Right atrium auricular region (tissue), 2 donors: ENCODE measurements at regions not wholly inside any gene's neighbourhood (a gene's known extent, or its start where the extent isn't known, plus 50 kb on each side); places are given as distances from the start of the nearest gene placed in this dataset.

Experiments
- DNase-seq: peaks from one replicate; pipeline ENCODE4 v3.0.0-alpha.2; 2019; ENCODE audit warnings: low spot score
- H3K27ac ChIP-seq, 2 donors: fragments of 200-600 bp; sonication (generic); 1 replicate in 1 of 2; 2 replicates in 1 of 2; pipeline ENCODE4 v1.5.1; 2016 to 2019
- H3K27me3 ChIP-seq, 2 donors: fragments of 200-600 bp; sonication (generic); one replicate each; pipeline versions ENCODE4 v1.5.1 to v1.6.0; 2017 to 2019
- H3K36me3 ChIP-seq: fragments of 200-600 bp; sonication (generic); one replicate; pipeline ENCODE4 v1.5.1; 2016
- H3K4me1 ChIP-seq, 2 donors: fragments of 200-600 bp; sonication (generic); one replicate each; pipeline versions ENCODE4 v1.5.1 to v1.6.0; 2017 to 2019
- H3K4me3 ChIP-seq, 2 donors: fragments of 200-600 bp; sonication (generic); 1 replicate in 1 of 2; 2 replicates in 1 of 2; pipeline ENCODE4 v1.5.1; 2017 to 2019; ENCODE audit warnings: mild to moderate bottlenecking in 1 of 2, moderate library complexity in 1 of 2
- H3K9me3 ChIP-seq, 2 donors: fragments of 200-600 bp; sonication (generic); one replicate each; pipeline ENCODE4 v1.5.1; 2019
- TF ChIP-seq, protein P1 (sequence below), 2 donors: fragments of 200-600 bp; sonication (generic); IDR thresholded peaks; one replicate each; pipeline ENCODE4 v1.5.1; 2019; ENCODE audit warnings: antibody characterized with exemption in 2 of 2

DNA sequence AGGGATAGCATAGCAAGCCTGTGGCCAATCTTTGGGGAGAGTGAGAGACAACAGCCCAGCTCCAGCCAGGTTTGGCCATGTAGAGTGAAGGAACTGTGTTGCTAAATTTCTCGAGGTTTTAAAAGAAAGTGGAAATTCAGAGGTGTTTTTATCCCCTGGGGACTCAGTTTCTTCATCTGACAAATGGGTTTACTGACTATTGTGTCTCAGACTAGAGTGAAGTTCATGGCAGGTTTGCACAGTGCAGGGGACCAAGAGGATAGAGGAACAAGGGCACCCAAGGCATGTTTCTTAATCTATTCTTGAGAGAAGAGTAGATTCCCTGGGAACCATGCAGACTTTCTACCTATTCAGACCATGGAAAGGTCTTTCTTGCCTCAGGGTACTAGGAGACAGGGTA, 555.8 kb upstream of the C16orf82 start:
- no peak for DNase-seq
- TF ChIP-seq, protein P1, sequence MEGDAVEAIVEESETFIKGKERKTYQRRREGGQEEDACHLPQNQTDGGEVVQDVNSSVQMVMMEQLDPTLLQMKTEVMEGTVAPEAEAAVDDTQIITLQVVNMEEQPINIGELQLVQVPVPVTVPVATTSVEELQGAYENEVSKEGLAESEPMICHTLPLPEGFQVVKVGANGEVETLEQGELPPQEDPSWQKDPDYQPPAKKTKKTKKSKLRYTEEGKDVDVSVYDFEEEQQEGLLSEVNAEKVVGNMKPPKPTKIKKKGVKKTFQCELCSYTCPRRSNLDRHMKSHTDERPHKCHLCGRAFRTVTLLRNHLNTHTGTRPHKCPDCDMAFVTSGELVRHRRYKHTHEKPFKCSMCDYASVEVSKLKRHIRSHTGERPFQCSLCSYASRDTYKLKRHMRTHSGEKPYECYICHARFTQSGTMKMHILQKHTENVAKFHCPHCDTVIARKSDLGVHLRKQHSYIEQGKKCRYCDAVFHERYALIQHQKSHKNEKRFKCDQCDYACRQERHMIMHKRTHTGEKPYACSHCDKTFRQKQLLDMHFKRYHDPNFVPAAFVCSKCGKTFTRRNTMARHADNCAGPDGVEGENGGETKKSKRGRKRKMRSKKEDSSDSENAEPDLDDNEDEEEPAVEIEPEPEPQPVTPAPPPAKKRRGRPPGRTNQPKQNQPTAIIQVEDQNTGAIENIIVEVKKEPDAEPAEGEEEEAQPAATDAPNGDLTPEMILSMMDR (IDR thresholded peaks at IDR 0.05), result no peak

DNA sequence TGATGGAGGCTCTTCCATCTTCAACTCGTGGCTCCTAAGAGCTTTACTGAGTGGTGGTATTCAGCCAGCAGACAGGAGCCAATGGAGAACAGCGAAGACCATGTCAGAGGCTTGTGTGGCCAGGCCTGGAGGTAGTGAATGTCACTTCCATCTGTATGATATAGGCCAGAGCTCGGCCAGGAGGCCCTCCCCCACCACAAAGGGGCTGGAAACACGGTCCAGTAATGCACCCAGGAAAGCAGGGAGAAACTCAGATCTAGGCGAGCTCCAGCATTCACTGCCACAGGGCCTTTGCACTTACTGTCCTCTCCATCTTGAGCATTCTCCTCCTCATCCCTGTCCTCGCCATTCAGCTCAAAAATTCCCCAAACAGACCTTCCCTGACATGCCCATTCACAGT, 555.3 kb upstream of the C16orf82 start:
- DNase-seq, result no peak
- Histone ChIP-seq H3K27me3 (no peaks in the 10 kb centered on the region), H3K27ac (no peak overlapping the region), H3K9me3 (no peaks in the 10 kb centered on the region), H3K4me1 (no peaks in the 10 kb centered on the region), H3K4me3 (no peak overlapping the region), H3K36me3 (no peaks in the 10 kb centered on the region)
- TF ChIP-seq, protein P1 (IDR thresholded peaks at IDR 0.05), result no peak

More for the DNA sequence above, 555.8 kb upstream of the C16orf82 start:
- Histone ChIP-seq H3K36me3 (no peaks in the 10 kb centered on the region), H3K4me3 (no peak overlapping the region), H3K27ac (no peak overlapping the region), H3K9me3 (no peaks in the 10 kb centered on the region), H3K4me1 (no peaks in the 10 kb centered on the region), H3K27me3 (no peaks in the 10 kb centered on the region)

DNA sequence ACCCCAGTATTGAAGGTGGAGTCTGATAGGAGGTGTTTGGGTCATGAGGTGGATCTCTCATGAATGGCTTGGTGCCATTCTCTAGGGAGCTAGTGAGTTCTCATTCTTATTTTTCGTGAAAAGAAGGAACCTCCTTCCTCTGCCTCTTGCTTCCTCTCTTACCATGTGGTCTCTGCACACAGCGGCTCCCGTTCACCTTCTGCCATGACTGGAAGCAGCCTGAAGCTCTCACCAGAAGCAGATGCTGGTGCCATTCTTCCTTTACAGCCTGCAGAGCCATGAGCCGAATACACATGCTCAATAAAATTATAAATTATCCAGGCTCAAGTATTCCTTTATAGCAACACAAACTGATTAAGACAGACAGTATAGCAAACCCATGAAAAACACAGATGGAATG, 545.1 kb upstream of the C16orf82 start:
- Histone ChIP-seq H3K27me3 (no peaks in the 10 kb centered on the region), H3K9me3 (no peaks in the 10 kb centered on the region), H3K4me1 (no peaks in the 10 kb centered on the region), H3K27ac (no peak overlapping the region), H3K36me3 (no peaks in the 10 kb centered on the region), H3K4me3 (no peak overlapping the region)
- TF ChIP-seq, protein P1 (IDR thresholded peaks at IDR 0.05), result no peak
- DNase-seq, result no peak

DNA sequence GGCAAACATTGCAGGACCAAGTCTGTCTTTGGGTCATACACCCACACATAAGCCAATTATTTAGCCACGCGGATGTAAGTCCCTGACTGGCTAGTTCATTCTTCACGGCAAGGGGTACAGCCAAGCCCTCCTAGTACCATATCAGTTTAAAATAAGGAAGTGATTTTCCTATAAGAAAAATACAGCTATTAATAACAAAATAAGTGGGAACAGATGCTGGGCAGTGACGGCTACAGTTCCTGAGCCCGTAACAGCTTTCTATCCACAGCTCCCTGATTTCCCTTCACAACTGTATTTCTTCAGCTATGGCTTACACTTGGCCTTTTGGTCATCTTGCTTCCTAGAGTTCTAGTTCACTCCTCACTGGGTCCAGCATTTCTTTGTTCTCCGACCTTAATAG, 542.4 kb upstream of the C16orf82 start:
- no peak for DNase-seq
- TF ChIP-seq, protein P1 (IDR thresholded peaks at IDR 0.05), result no peak
- no peak overlapping the region for H3K4me3 ChIP-seq
- no peaks in the 10 kb centered on the region for H3K4me1 ChIP-seq
- no peaks in the 10 kb centered on the region for H3K9me3 ChIP-seq
- no peak overlapping the region for H3K27ac ChIP-seq
- H3K36me3 ChIP-seq, result no peaks in the 10 kb centered on the region
- no peaks in the 10 kb centered on the region for H3K27me3 ChIP-seq

DNA sequence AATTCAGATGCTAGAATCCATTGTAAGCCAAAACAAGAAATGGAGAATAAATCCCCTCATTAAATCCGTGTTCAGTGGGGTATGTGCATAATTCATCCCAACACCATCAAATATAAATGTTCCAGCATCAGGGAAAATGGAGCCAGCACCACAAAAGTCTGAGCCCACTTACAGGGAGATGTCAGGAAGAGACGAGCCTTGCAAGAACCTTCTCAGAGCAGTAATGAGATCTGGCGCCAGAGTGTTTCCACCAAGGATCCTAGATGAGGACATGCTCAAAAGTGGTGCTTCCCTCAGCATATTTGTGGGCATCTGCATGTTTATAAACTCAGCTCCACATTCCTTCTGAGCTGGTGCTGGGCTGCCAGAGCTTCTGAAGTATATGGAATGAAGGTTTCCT, 541.9 kb upstream of the C16orf82 start:
- no peaks in the 10 kb centered on the region for H3K9me3 ChIP-seq
- no peak for DNase-seq
- no peaks in the 10 kb centered on the region for H3K27me3 ChIP-seq
- no peaks in the 10 kb centered on the region for H3K36me3 ChIP-seq
- no peaks in the 10 kb centered on the region for H3K4me1 ChIP-seq
- TF ChIP-seq, protein P1 (IDR thresholded peaks at IDR 0.05), result no peak
- H3K27ac ChIP-seq, result no peak overlapping the region
- H3K4me3 ChIP-seq, result no peak overlapping the region

DNA sequence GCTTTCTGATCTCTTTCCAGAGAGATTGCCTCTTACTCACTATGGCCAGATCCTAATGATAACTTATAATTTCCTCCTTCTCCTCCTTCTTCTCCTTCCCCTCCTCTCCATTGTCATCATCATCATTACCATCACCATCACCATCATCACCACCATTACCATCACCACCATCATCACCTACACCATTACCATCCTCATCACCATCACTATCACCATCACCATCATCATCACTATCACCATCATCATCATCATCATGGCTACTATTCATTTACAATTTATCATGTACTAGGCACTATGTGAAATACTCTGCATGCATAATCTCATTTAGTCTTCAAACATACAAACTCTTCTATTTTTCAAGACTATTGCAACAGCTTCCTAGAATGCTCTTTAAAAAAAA, 540.9 kb upstream of the C16orf82 start:
- no peaks in the 10 kb centered on the region for H3K27me3 ChIP-seq
- no peaks in the 10 kb centered on the region for H3K4me1 ChIP-seq
- no peaks in the 10 kb centered on the region for H3K9me3 ChIP-seq
- H3K27ac ChIP-seq, result no peak overlapping the region
- no peak for DNase-seq
- no peak overlapping the region for H3K4me3 ChIP-seq
- H3K36me3 ChIP-seq, result no peaks in the 10 kb centered on the region
- TF ChIP-seq, protein P1 (IDR thresholded peaks at IDR 0.05), result no peak
